ENCODE measurements at regions not wholly inside any gene's neighbourhood (a gene's known extent, or its start where the extent isn't known, plus 50 kb on each side); places are given as distances from the start of the nearest gene placed in this dataset.

- FAIRE-seq (no peak), ATAC-seq (no peak), DNase-seq (ENCODE audit: low spot score) (no peak)
- no peak overlapping the region for H3K4me3 ChIP-seq (replicated peaks in 1 of 3; ENCODE audit: insufficient read depth in 1 of 3, low read depth in 2 of 3, low read length in 3 of 3)
- in situ Hi-C loops (cut with HindIII; ENCODE audit: extremely low pct_ligation_motif_present, low pct_unique_long_range_greater_than_20kb) (no loop called here), intact Hi-C loops (cut with micrococcal nuclease; ENCODE audit: unreplicated experiment) (no loop called here)
- ChIA-PET CTCF (ENCODE audit: low intra/inter-chr PET ratio, low total read pairs) (no interaction called here), POLR2A (no interaction called here)
- 74% methylated on average over 6 of the region's 11 CpGs for WGBS (ENCODE audit: low lambda C conversion rate)
- no peak overlapping the region for H3K27ac ChIP-seq (ENCODE audit: extremely low read length, insufficient read depth, low read length)
- no peaks in the 10 kb centered on the region for H3K9me3 ChIP-seq (ENCODE audit: low read length)
- H4K20me1 ChIP-seq (ENCODE audit: insufficient read depth, low read length), result no peaks in the 10 kb centered on the region
- TF ChIP-seq CC2D1A (CRISPR knock-in tag; IDR thresholded peaks at IDR 0.05) (no peak), ZNF143 (CRISPR knock-in tag; IDR thresholded peaks at IDR 0.05) (no peak), PPARG (CRISPR knock-in tag; conservative IDR thresholded peaks at IDR 0.05) (no peak), PHF20 (CRISPR knock-in tag; IDR thresholded peaks at IDR 0.05) (no peak), ZBTB46 (CRISPR knock-in tag; IDR thresholded peaks at IDR 0.05; ENCODE audit: borderline replicate concordance) (no peak), ZFP36 (IDR thresholded peaks at IDR 0.05; ENCODE audit: borderline replicate concordance, low read depth, low read length, partially characterized antibody) (no peak), MIXL1 (CRISPR knock-in tag; IDR thresholded peaks at IDR 0.05) (no peak), SETDB1 (CRISPR knock-in tag; IDR thresholded peaks at IDR 0.05; ENCODE audit: borderline replicate concordance) (no peak), ZNF776 (CRISPR knock-in tag; IDR thresholded peaks at IDR 0.05) (no peak), ZNF224 (CRISPR knock-in tag; IDR thresholded peaks at IDR 0.05) (no peak), NFATC3 (CRISPR knock-in tag; IDR thresholded peaks at IDR 0.05) (no peak), U2AF2 (IDR thresholded peaks at IDR 0.05; ENCODE audit: low read depth, low read length) (no peak), MXD3 (CRISPR knock-in tag; IDR thresholded peaks at IDR 0.05) (no peak), PHB2 (IDR thresholded peaks at IDR 0.05; ENCODE audit: partially characterized antibody) (no peak), ZNF7 (CRISPR knock-in tag; IDR thresholded peaks at IDR 0.05) (no peak), ONECUT2 (CRISPR knock-in tag; IDR thresholded peaks at IDR 0.05) (no peak), ZBTB21 (CRISPR knock-in tag; IDR thresholded peaks at IDR 0.05) (no peak)
- no TSS peak for BruUV-seq (replicated peaks)
- H3K4me2 ChIP-seq (ENCODE audit: low read depth, low read length), result no peak overlapping the region
- no peaks in the 10 kb centered on the region for H3K36me3 ChIP-seq (replicated peaks in 1 of 2; ENCODE audit: control insufficient read depth in 1 of 2, insufficient read depth in 2 of 2, low read length in 2 of 2)
- no peak overlapping the region for H3K9ac ChIP-seq (ENCODE audit: insufficient read depth, low read depth, low read length)
- no peaks in the 10 kb centered on the region for H3K27me3 ChIP-seq (ENCODE audit: control insufficient read depth in 1 of 2, insufficient read depth in 2 of 2, low read length in 2 of 2)
- H3K4me1 ChIP-seq (ENCODE audit: insufficient read depth, low read length), result no peaks in the 10 kb centered on the region
- no peaks in the 10 kb centered on the region for H3K79me2 ChIP-seq (ENCODE audit: insufficient read depth, low read length)
- no peak overlapping the region for H2AFZ ChIP-seq (ENCODE audit: low read length)
Measured at GRCh38 chr13:72170571-72170970, 303.6 kb upstream of the DACH1 start.
